ENCODE measurements at regions not wholly inside any gene's neighbourhood (a gene's known extent, or its start where the extent isn't known, plus 50 kb on each side); places are given as distances from the start of the nearest gene placed in this dataset.

- H3K14ac ChIP-seq (ENCODE audit: insufficient read depth, low read length), result no peak overlapping the region
- no peak overlapping the region for H3K4me2 ChIP-seq (ENCODE audit: insufficient read depth, insufficient read length, low read length)
- no peak overlapping the region for H3K4ac ChIP-seq (ENCODE audit: low read depth, low read length)
- Mint-ChIP-seq H3K36me3 (ENCODE audit: insufficient read depth in 1 of 3, low read depth in 3 of 3) (no peaks in the 10 kb centered on the region), H3K9me3 (peaks cover 0 to 8% of the 10 kb centered on the region in 2 experiments; a peak in 1 of 5 replicates), H3K4me1 (peaks cover 0 to 4% of the 10 kb centered on the region in 2 experiments; a peak in 1 of 4 replicates), H3K4me3 (no peak overlapping the region), H3K27ac (no peak overlapping the region), H3K27me3 (ENCODE audit: low read depth) (no peaks in the 10 kb centered on the region)
- H4K5ac ChIP-seq (ENCODE audit: insufficient read length, low read depth, low read length), result no peak overlapping the region
- H2BK20ac ChIP-seq (ENCODE audit: low read depth, low read length, poor library complexity, severe bottlenecking), result no peak overlapping the region
- H4K8ac ChIP-seq (replicated peaks; ENCODE audit: insufficient read length, low read depth, low read length), result no peak overlapping the region
- no peak overlapping the region for H3K56ac ChIP-seq (ENCODE audit: insufficient read length, low read depth, low read length)
- no peak overlapping the region for H4K91ac ChIP-seq (ENCODE audit: insufficient read length, low read depth, low read length)
- no peak overlapping the region for H2BK120ac ChIP-seq (ENCODE audit: low read depth, low read length, poor library complexity, severe bottlenecking)
- no peak overlapping the region for H2AK5ac ChIP-seq (ENCODE audit: insufficient read length, low read length)
- no peak for TF ChIP-seq CTCF (conservative IDR thresholded peaks at IDR 0.05)
- no peaks in the 10 kb centered on the region for H3K27me3 ChIP-seq (ENCODE audit: insufficient read depth, low read length)
- H3K79me2 ChIP-seq (ENCODE audit: insufficient read depth, low read length), result no peaks in the 10 kb centered on the region
- H3K23me2 ChIP-seq (ENCODE audit: insufficient read length, low read depth, low read length, poor library complexity, severe bottlenecking), result no peaks in the 10 kb centered on the region
- H2BK12ac ChIP-seq (ENCODE audit: insufficient read length, low read depth, low read length), result no peak overlapping the region
- H3T11ph ChIP-seq (ENCODE audit: low read length), result no peak overlapping the region
- no peak overlapping the region for H2BK5ac ChIP-seq (ENCODE audit: insufficient read length, low read length)
- H3K27ac ChIP-seq (ENCODE audit: insufficient read length, low read depth, low read length), result no peak overlapping the region
- DNase-seq, result no peak
- H3K18ac ChIP-seq (ENCODE audit: insufficient read length, low read depth, low read length), result no peak overlapping the region
- H4K20me1 ChIP-seq (ENCODE audit: control insufficient read depth, insufficient read depth, insufficient read length), result no peaks in the 10 kb centered on the region
- H3K9me3 ChIP-seq (ENCODE audit: control insufficient read depth, low read depth, low read length), result no peaks in the 10 kb centered on the region
- no peaks in the 10 kb centered on the region for H3K4me1 ChIP-seq (ENCODE audit: insufficient read depth, low read length)
- no peaks in the 10 kb centered on the region for H3K79me1 ChIP-seq (ENCODE audit: insufficient read depth, low read depth, low read length, poor library complexity, severe bottlenecking)
- WGBS (ENCODE audit: extremely low coverage, insufficient read length, low lambda C conversion rate), result no CpG with 5 or more reads among the region's 1 CpG
- no peak overlapping the region for H2BK15ac ChIP-seq (ENCODE audit: low read depth, low read length)
- no peak overlapping the region for H3K23ac ChIP-seq (ENCODE audit: insufficient read length, low read depth, low read length)
- no peak overlapping the region for H2AFZ ChIP-seq (ENCODE audit: low read length)
- no peak overlapping the region for H3K9ac ChIP-seq (ENCODE audit: extremely low read depth, insufficient read length, low read length)
Measured at GRCh38 chr2:108189316-108189715, 50.5 kb upstream of the SULT1C3 start.
